Activated T-helper 17 cell treated with anti-CD3 and anti-CD28 coated beads, Interleukin-2, amount 50 U/mL, for 72 hours (primary cell): ENCODE measurements at regions not wholly inside any gene's neighbourhood (a gene's known extent, or its start where the extent isn't known, plus 50 kb on each side); places are given as distances from the start of the nearest gene placed in this dataset.
A peak's percentile ranks its signal among the peaks of the same experiment; 100 is the strongest.

Experiments
- ATAC-seq: fragments of 150-1000 bp; cut with Tn5 transposase; replicated peaks from 2 replicates; pipeline ENCODE4 v1.10.0; 2021; ENCODE audit warnings: mild to moderate bottlenecking, moderate library complexity
- H3K27ac Mint-ChIP-seq: one replicate; pipeline ENCODE4 v1.8.0; 2022; ENCODE audit warnings: mixed read lengths
- H3K27me3 Mint-ChIP-seq: one replicate; pipeline ENCODE4 v1.8.0; 2022; ENCODE audit warnings: mixed read lengths
- H3K36me3 Mint-ChIP-seq: one replicate; pipeline ENCODE4 v1.8.0; 2022; ENCODE audit warnings: low read depth, mild to moderate bottlenecking, mixed read lengths
- H3K4me1 Mint-ChIP-seq: one replicate; pipeline ENCODE4 v1.8.0; 2022; ENCODE audit warnings: mixed read lengths
- H3K4me3 Mint-ChIP-seq: one replicate; pipeline ENCODE4 v1.8.0; 2022; ENCODE audit warnings: mild to moderate bottlenecking, mixed read lengths
- H3K9me3 Mint-ChIP-seq: one replicate; pipeline ENCODE4 v1.8.0; 2022; ENCODE audit warnings: mixed read lengths

GRCh38 chr1:181430015-181430885 lies 53.1 kb upstream of the CACNA1E start:
- Mint-ChIP-seq H3K27ac (no peak overlapping the region), H3K27me3 (peaks cover 40% of the 10 kb centered on the region), H3K36me3 (no peaks in the 10 kb centered on the region), H3K4me3 (no peak overlapping the region), H3K4me1 (no peaks in the 10 kb centered on the region), H3K9me3 (no peaks in the 10 kb centered on the region)
- peak; percentile 29 for ATAC-seq
